Peyer's patch (tissue), 4 donors: ENCODE measurements at regions not wholly inside any gene's neighbourhood (a gene's known extent, or its start where the extent isn't known, plus 50 kb on each side); places are given as distances from the start of the nearest gene placed in this dataset.

ENCODE experiments used
- DNase-seq, 3 donors: peaks; one replicate each; pipeline ENCODE4 v3.0.0-alpha.2; 2017 to 2019
- H3K27ac ChIP-seq, 4 donors: fragments of 200-600 bp; sonication (generic); one replicate each; pipeline ENCODE4 v1.5.1; 2016 to 2019
- H3K27me3 ChIP-seq, 2 donors: fragments of 200-600 bp; sonication (generic); one replicate each; pipeline ENCODE4 v1.5.1; 2019
- H3K36me3 ChIP-seq, 3 donors: fragments of 200-600 bp; sonication (generic); one replicate each; pipeline ENCODE4 v1.5.1; 2016 to 2019
- H3K4me1 ChIP-seq, 4 donors: fragments of 200-600 bp; sonication (generic); one replicate each; pipeline ENCODE4 v1.5.1; 2016 to 2019
- H3K4me3 ChIP-seq, 4 donors: fragments of 200-600 bp; sonication (generic); 1 replicate in 3 of 4; 2 replicates in 1 of 4; pipeline ENCODE4 v1.5.1; 2016 to 2019; ENCODE audit warnings: mild to moderate bottlenecking in 1 of 4
- H3K9me3 ChIP-seq, 4 donors: fragments of 200-600 bp; sonication (generic); one replicate each; pipeline ENCODE4 v1.5.1; 2016 to 2019; ENCODE audit warnings: mild to moderate bottlenecking in 1 of 4
- POLR2A ChIP-seq, 2 donors: fragments of 450-650 bp; IDR thresholded peaks; one replicate each; pipeline ENCODE4 v1.5.1; 2017; ENCODE audit warnings: antibody characterized with exemption in 2 of 2, mild to moderate bottlenecking in 2 of 2, moderate library complexity in 2 of 2
- TF ChIP-seq, protein P1 (sequence below), 6 experiments: fragments of 450-650 bp in 4 of 6; fragments of 200-600 bp in 2 of 6; sonication (generic) in 1 of 6; IDR thresholded peaks; one replicate each; pipeline ENCODE4 v1.5.1; 2017 to 2019; ENCODE audit warnings: antibody characterized with exemption in 6 of 6, mild to moderate bottlenecking in 3 of 6, moderate library complexity in 1 of 6

DNA sequence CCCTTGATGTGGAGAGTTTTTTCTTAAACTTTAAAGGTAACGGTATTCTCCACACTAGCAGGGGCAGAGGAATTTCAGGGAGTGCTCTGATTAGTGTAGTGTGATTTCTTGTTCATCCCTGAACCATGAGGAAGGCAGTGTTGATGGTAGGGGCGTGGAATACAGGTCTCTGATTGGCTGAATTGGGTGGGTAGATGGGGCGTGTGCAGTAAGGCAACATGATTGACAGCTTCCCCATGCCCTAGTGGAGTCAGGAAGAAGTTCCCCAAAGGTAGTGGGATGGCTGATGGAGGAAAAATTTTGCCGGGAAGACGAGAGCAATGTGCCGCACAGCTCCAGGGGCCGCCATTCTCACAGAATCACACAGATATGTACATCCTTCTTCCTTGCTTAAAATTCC is 97.4 kb upstream of the SALL4 start:
- no peak for DNase-seq
- Histone ChIP-seq H3K9me3 (no peaks in the 10 kb centered on the region), H3K4me1 (no peaks in the 10 kb centered on the region), H3K27me3 (no peaks in the 10 kb centered on the region), H3K36me3 (no peaks in the 10 kb centered on the region), H3K27ac (no peak overlapping the region), H3K4me3 (no peak overlapping the region)
- TF ChIP-seq POLR2A (IDR thresholded peaks at IDR 0.05) = no peak
- TF ChIP-seq, protein P1, sequence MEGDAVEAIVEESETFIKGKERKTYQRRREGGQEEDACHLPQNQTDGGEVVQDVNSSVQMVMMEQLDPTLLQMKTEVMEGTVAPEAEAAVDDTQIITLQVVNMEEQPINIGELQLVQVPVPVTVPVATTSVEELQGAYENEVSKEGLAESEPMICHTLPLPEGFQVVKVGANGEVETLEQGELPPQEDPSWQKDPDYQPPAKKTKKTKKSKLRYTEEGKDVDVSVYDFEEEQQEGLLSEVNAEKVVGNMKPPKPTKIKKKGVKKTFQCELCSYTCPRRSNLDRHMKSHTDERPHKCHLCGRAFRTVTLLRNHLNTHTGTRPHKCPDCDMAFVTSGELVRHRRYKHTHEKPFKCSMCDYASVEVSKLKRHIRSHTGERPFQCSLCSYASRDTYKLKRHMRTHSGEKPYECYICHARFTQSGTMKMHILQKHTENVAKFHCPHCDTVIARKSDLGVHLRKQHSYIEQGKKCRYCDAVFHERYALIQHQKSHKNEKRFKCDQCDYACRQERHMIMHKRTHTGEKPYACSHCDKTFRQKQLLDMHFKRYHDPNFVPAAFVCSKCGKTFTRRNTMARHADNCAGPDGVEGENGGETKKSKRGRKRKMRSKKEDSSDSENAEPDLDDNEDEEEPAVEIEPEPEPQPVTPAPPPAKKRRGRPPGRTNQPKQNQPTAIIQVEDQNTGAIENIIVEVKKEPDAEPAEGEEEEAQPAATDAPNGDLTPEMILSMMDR (IDR thresholded peaks at IDR 0.05) = no peak

DNA sequence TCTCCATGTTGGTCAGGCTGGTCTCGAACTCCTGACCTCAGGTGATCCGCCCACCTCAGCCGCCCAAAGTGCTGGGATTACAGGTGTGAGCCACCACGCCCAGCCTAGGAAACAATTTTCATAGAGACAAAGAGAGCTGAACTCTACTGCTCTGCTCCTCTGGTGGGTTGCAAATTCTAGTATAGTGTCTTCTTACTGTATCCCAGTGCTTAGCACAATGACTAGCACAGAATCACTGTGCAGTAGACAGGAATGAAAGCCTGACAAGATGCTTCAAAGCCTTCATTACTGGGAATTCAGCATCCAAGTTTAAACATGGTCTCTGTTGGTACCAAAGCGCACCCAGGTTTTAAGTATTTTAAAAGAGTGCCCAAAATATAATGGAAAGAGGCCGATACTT is 96.5 kb upstream of the SALL4 start:
- no peak overlapping the region for H3K4me3 ChIP-seq
- H3K27me3 ChIP-seq = no peaks in the 10 kb centered on the region
- H3K27ac ChIP-seq = no peak overlapping the region
- DNase-seq = no peak
- TF ChIP-seq POLR2A (IDR thresholded peaks at IDR 0.05) = no peak
- TF ChIP-seq, protein P1 (IDR thresholded peaks at IDR 0.05) = no peak
- no peaks in the 10 kb centered on the region for H3K4me1 ChIP-seq
- H3K9me3 ChIP-seq = no peaks in the 10 kb centered on the region
- no peaks in the 10 kb centered on the region for H3K36me3 ChIP-seq

DNA sequence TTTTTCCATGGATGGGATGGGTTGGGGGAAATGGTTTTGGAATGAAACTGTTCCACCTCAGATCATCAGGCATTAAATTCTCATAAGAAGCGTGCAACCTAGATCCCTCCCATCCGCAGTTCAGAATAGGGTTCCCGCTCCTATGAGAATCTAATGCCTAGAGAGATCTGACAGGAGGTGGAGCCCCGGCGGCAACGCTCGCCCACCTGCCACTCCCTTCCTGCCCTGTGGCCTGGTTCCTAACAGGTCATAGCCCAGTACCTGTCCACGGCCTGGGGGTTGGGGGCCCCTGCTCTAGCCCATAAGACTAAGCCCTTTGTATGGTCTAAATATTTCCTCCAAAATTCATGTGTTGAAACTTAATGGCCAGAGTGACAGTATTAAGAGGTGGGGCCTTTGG is 92.3 kb upstream of the SALL4 start:
- no peak overlapping the region for H3K27ac ChIP-seq
- no peaks in the 10 kb centered on the region for H3K4me1 ChIP-seq
- no peaks in the 10 kb centered on the region for H3K36me3 ChIP-seq
- no peak overlapping the region for H3K4me3 ChIP-seq
- no peaks in the 10 kb centered on the region for H3K27me3 ChIP-seq
- no peak for DNase-seq
- no peaks in the 10 kb centered on the region for H3K9me3 ChIP-seq
- TF ChIP-seq, protein P1 (IDR thresholded peaks at IDR 0.05) = no peak
- TF ChIP-seq POLR2A (IDR thresholded peaks at IDR 0.05) = no peak

DNA sequence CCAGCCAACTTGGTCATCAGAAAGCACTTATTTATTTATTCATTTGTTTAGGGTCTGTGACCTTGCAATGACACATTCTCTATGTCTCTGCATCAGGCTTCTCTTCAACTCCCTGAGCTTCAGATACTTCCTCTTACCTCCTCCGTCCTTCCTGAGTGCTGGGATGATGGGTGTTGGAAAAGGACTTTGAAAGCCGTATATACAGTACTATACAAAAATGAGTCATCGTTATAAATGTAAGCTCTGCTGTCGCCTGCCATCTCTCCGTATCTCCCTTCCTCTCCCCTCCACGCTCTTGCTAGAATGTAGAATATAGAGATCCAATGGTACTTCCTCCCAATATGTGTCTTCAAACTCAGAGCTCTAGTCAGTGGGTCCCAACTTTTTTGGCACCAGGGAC is 91.9 kb upstream of the SALL4 start:
- TF ChIP-seq POLR2A (IDR thresholded peaks at IDR 0.05) = no peak
- TF ChIP-seq, protein P1 (IDR thresholded peaks at IDR 0.05) = no peak
- Histone ChIP-seq H3K9me3 (no peaks in the 10 kb centered on the region), H3K4me3 (no peak overlapping the region), H3K27me3 (no peaks in the 10 kb centered on the region), H3K27ac (no peak overlapping the region), H3K4me1 (no peaks in the 10 kb centered on the region), H3K36me3 (no peaks in the 10 kb centered on the region)
- DNase-seq = peak in 1 of 3 donors; percentile 53

DNA sequence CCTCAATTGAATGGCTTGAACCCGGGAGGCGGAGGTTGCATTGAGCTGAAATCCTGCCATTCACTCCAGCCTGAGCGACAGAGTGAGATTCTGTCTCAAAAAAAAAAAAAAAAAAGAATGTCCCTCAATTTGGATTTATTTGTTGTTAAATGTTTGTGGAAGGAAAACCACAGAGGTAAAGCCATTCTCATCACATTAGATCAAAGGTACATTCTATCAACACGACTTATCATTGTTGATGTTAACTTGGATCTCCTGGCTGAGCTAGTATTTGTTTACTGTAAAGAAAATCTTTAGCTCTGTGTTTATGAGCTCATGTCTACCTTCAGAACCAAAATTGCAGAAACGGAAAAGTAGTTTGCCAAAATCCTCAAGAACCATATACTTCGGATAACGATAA is 91.4 kb upstream of the SALL4 start:
- no peaks in the 10 kb centered on the region for H3K4me1 ChIP-seq
- no peaks in the 10 kb centered on the region for H3K36me3 ChIP-seq
- no peaks in the 10 kb centered on the region for H3K9me3 ChIP-seq
- no peaks in the 10 kb centered on the region for H3K27me3 ChIP-seq
- TF ChIP-seq, protein P1 (IDR thresholded peaks at IDR 0.05) = no peak
- no peak for TF ChIP-seq POLR2A (IDR thresholded peaks at IDR 0.05)
- no peak overlapping the region for H3K4me3 ChIP-seq
- DNase-seq = no peak
- H3K27ac ChIP-seq = no peak overlapping the region

DNA sequence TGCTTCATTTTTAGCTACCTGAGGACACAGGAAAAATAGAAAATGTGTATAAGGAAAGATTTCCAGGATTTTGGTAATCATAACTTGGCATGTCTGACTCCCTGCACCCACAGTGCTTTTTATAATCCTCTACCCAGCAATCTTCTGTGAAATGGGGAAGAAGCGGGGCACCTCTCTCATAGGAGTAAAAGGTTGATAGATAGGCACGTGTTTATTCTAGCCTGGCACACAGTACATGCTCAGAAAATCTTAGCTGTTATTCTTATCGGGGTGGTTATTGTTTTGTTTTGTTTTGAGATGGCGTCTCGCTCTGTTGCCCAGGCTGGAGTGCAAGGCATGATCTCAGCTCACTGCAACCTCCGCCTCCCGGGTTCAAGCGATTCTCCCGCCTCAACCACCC is 87.7 kb upstream of the SALL4 start:
- Histone ChIP-seq H3K36me3 (no peaks in the 10 kb centered on the region), H3K4me3 (no peak overlapping the region), H3K27me3 (no peaks in the 10 kb centered on the region), H3K27ac (no peak overlapping the region), H3K9me3 (no peaks in the 10 kb centered on the region), H3K4me1 (no peaks in the 10 kb centered on the region)
- no peak for TF ChIP-seq POLR2A (IDR thresholded peaks at IDR 0.05)
- TF ChIP-seq, protein P1 (IDR thresholded peaks at IDR 0.05) = no peak
- no peak for DNase-seq
